HEK293T (cell line): ENCODE measurements at regions not wholly inside any gene's neighbourhood (a gene's known extent, or its start where the extent isn't known, plus 50 kb on each side); places are given as distances from the start of the nearest gene placed in this dataset.
"Not testable (repeated sequence)": the region's sequence is repeated elsewhere in the genome, so short reads cannot be mapped to it uniquely, and the experiment has no call there.

ENCODE experiments used
- CTCF ChIA-PET: fragments of 350-600 bp; formaldehyde crosslinking; extraction: SDS; loops from one replicate; lab custom pipeline; 2021; ENCODE audit warnings: antibody characterized with exemption, inconsistent platforms; lab: Yijun Ruan, JAX
- POLR2A ChIA-PET: fragments of 350-600 bp; formaldehyde crosslinking; extraction: SDS; loops from one replicate; lab custom pipeline; 2020; ENCODE audit warnings: antibody characterized with exemption, inconsistent platforms; lab: Yijun Ruan, JAX
- DNase-seq: peaks from one replicate; pipeline ENCODE4 v3.0.0; 2012; ENCODE audit warnings: mixed read lengths; ENCODE audit errors: extremely low spot score
- ARNT ChIP-seq: fragments of 450-650 bp; IDR thresholded peaks from 2 replicates; pipeline ENCODE4 v1.6.1; 2017; ENCODE audit warnings: mild to moderate bottlenecking
- BHLHE40 ChIP-seq: fragments of 450-650 bp; IDR thresholded peaks from 2 replicates; pipeline ENCODE4 v1.6.1; 2016; ENCODE audit warnings: mild to moderate bottlenecking, moderate library complexity, borderline replicate concordance
- CTBP1 ChIP-seq: fragments of 450-650 bp; IDR thresholded peaks from 2 replicates; pipeline ENCODE4 v1.6.1; 2016; ENCODE audit warnings: borderline replicate concordance
- ELF4 ChIP-seq: fragments of 450-650 bp; IDR thresholded peaks from 2 replicates; pipeline ENCODE4 v1.6.1; 2017; ENCODE audit warnings: antibody characterized with exemption
- FOXA1 ChIP-seq: fragments of 450-650 bp; IDR thresholded peaks from 2 replicates; pipeline ENCODE4 v1.6.1; 2016; ENCODE audit warnings: mild to moderate bottlenecking
- FOXK2 ChIP-seq: fragments of 450-650 bp; IDR thresholded peaks from 2 replicates; pipeline ENCODE4 v1.6.1; 2016; ENCODE audit warnings: mild to moderate bottlenecking
- FOXM1 ChIP-seq: fragments of 450-650 bp; IDR thresholded peaks from 2 replicates; pipeline ENCODE4 v1.6.1; 2017; ENCODE audit warnings: mild to moderate bottlenecking, borderline replicate concordance
- HDGF ChIP-seq: fragments of 450-650 bp; IDR thresholded peaks from 2 replicates; pipeline ENCODE4 v1.6.1; 2017; ENCODE audit warnings: antibody characterized with exemption, borderline replicate concordance
- L3MBTL2 ChIP-seq: fragments of 450-650 bp; conservative IDR thresholded peaks from 2 replicates; pipeline ENCODE4 v1.6.1; 2016; ENCODE audit warnings: mild to moderate bottlenecking
- LEF1 ChIP-seq: fragments of 450-650 bp; IDR thresholded peaks from 2 replicates; pipeline ENCODE4 v1.6.1; 2017; ENCODE audit warnings: mild to moderate bottlenecking, borderline replicate concordance
- NFRKB ChIP-seq: fragments of 450-650 bp; IDR thresholded peaks from 2 replicates; pipeline ENCODE4 v1.6.1; 2016; ENCODE audit warnings: mild to moderate bottlenecking, moderate library complexity
- SP1 ChIP-seq: fragments of 450-650 bp; IDR thresholded peaks from 2 replicates; pipeline ENCODE4 v1.6.1; 2017
- SUZ12 ChIP-seq: fragments of 450-650 bp; IDR thresholded peaks from 2 replicates; pipeline ENCODE4 v1.6.1; 2016; ENCODE audit warnings: mild to moderate bottlenecking
- TARDBP ChIP-seq: fragments of 450-650 bp; IDR thresholded peaks from 2 replicates; pipeline ENCODE4 v1.6.1; 2016
- ZNF384 ChIP-seq: fragments of 450-650 bp; IDR thresholded peaks from 2 replicates; pipeline ENCODE4 v1.6.1; 2016
- TF ChIP-seq, protein P1 (sequence below): fragments of 450-650 bp; IDR thresholded peaks from 2 replicates; pipeline ENCODE4 v1.6.1; 2016

DNA sequence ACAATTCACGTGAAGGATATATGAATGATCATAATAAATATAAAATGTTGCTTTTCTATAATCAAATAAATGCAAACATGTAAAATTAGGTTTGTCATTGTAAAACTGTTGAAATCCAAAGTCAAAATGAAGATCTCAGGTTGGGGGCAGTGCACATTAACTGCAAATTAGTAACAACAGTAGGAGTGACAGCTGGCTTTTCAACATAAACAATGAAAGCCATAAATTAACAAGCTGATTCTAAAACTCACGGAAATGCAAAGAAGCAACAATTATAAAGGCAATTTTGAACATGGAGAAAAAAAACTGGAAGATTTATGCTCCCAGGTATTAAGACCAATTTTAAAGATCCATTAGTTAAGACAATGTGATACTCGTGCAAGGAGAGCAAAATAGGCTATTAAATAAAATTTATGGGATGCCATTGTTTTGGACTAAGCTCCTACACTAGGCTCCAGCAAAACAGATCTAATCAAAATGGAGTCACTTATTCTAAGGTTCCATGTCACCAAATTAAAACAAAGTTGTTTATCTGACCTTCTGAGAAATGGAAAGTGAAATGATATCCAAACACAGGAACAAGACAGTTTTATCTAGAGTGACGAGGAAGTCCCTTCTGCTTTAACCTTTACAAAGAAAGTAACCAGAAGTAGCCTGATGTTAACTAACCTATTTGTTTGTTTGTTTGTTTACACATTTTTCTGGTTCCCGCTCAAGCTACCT, 770.8 kb downstream of the EPHA7 start:
- POLR2A ChIA-PET, result no interaction called here
- CTCF ChIA-PET, result no interaction called here
- TF ChIP-seq FOXA1, result no peak
- TF ChIP-seq, protein P1, sequence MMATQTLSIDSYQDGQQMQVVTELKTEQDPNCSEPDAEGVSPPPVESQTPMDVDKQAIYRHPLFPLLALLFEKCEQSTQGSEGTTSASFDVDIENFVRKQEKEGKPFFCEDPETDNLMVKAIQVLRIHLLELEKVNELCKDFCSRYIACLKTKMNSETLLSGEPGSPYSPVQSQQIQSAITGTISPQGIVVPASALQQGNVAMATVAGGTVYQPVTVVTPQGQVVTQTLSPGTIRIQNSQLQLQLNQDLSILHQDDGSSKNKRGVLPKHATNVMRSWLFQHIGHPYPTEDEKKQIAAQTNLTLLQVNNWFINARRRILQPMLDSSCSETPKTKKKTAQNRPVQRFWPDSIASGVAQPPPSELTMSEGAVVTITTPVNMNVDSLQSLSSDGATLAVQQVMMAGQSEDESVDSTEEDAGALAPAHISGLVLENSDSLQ, result peak; percentile 76
- DNase-seq, result no peak

DNA sequence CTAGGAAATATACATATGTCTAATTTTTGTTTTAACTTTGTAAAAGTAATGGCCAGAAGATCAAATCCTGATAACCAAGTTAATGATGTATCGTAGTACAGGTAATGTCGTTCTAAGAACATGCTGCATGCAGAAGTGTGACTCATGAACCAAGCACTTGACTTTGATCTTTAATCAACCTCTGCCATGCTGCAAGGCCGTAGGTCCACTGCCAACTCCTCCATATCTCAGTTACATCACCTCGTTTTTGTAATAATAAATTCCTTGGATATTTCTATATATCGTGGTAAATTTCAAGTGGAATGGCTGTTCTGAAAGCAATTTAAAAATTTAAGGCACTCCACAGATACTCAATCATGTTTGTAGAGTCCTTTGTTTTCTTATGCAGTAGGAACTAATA, 771.7 kb downstream of the EPHA7 start:
- TF ChIP-seq FOXK2 (no peak), FOXM1 (no peak), HDGF (no peak), SUZ12 (no peak), TARDBP (no peak), L3MBTL2 (no peak), FOXA1 (no peak), NFRKB (no peak), ELF4 (no peak), ZNF384 (no peak), BHLHE40 (no peak), CTBP1 (no peak), ARNT (no peak), LEF1 (no peak), SP1 (no peak)
- TF ChIP-seq, protein P1, result no peak
- DNase-seq, result peak; percentile 6
- CTCF ChIA-PET, result no interaction called here

DNA sequence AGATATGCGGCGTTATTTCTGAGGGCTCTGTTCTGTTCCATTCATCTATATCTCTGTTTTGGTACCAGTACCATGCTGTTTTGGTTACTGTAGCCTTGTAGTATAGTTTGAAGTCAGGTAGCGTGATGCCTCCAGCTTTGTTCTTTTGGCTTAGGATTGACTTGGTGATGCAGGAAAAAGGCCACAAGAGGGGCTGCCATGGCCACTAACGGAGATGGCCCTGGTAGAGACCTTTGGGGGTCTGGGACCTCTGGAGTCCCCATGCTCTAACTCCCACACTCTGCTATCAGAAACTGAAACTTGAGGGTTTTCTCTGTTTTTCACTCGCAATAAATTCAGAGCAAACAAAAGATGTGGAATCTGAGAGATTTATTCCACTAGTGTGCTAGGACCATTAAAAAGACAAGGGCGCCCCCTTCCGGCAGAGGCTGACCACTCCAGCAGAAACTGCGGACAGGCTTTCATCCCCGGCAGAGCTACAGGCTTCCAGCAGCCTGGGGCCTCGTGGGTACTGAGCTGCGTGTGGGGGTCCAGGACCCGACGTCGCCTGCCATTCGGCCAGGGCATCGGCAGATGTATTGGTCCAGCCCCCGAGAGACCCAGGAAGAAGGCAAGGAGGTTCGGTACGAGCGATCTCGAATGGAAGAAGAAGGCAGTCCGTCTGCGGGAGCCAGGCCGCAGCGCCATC, 775.1 kb downstream of the EPHA7 start:
- CTCF ChIA-PET, result interaction anchor here (0.7 kb wide), 1 partner anchor 54 kb away, joined by 3 read pairs; no protein-coding TSS in a partner anchor
- POLR2A ChIA-PET, result not testable (repeated sequence)
- DNase-seq, result peak; percentile 56

More for the DNA sequence above, 771.7 kb downstream of the EPHA7 start:
- POLR2A ChIA-PET, result no interaction called here

DNA sequence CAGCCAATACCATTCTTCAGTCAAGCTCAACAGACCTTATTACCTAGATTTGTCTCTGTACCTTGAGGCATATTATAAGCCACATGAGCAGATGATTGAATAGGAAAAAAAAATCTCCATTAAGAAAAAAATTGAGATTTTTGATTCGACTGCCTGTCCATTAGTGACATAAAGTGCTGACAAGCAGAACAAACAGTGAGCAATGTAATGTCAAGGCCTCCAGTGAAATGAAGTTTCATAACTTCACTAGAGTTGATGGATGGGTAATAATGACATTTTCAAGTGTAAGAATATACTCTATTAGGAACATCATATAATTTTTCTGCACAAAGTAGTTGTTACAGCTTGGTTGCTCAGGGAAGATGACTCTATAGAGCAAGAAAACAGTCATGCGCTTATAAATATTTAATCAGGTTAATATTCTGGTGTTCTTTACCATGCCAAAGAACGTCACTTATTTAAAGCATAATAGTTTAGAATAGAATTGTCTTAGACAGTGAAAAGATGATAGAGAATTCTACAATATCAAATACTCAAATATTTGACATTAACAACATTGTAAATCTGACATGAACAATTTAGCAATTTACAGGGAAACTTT, 783.7 kb downstream of the EPHA7 start:
- ChIA-PET POLR2A (no interaction called here), CTCF (no interaction called here)

DNA sequence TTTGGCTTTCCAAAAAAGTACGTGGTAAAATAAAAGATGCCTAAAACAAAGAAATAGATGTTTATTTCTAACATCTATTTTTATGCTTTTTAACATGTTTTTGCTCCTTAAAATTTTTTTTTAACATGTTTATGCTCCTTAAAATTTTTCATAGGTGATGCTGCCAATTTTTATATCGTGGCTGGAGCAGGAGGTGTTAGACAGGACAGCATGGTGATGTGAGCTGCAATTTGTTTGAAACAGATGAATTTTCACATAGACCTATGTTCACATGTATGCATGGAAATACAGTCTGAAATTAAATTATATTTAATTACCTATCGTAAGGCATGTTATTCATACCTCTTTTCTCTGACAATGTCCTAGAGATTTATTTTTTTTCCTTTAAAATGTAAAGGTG, 784.8 kb downstream of the EPHA7 start:
- DNase-seq, result no peak
- TF ChIP-seq SUZ12 (no peak), ARNT (no peak)
- ChIA-PET POLR2A (no interaction called here), CTCF (no interaction called here)

More for the DNA sequence above, 783.7 kb downstream of the EPHA7 start:
- no peak for TF ChIP-seq SUZ12
- no peak for TF ChIP-seq BHLHE40
- TF ChIP-seq, protein P1, result no peak
- no peak for TF ChIP-seq ZNF384
- no peak for TF ChIP-seq L3MBTL2
- no peak for DNase-seq

DNA sequence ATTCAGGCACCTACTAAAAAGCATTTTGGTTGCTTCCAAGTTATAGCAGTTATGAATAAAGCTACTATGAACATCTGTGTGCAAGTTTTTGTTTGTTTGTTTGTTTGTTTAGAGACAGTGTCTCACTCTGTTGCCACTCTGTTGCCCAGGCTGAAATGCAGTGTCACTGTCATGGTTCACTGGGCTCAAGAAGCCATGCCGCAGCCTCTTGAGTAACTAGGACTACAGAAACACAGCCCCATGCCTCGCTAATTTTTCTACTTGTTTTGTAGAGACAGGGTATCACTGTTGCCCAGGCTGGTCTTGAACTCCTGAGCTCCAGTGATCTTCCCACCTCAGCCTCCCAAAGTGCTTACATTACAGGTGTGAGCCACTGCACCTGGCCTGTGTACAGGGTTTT, 795.9 kb downstream of the EPHA7 start:
- TF ChIP-seq TARDBP (no peak), LEF1 (no peak), NFRKB (no peak), ELF4 (no peak), FOXK2 (no peak), HDGF (no peak), ARNT (no peak), CTBP1 (no peak)
- CTCF ChIA-PET, result no interaction called here
- DNase-seq, result no peak
- POLR2A ChIA-PET, result no interaction called here

DNA sequence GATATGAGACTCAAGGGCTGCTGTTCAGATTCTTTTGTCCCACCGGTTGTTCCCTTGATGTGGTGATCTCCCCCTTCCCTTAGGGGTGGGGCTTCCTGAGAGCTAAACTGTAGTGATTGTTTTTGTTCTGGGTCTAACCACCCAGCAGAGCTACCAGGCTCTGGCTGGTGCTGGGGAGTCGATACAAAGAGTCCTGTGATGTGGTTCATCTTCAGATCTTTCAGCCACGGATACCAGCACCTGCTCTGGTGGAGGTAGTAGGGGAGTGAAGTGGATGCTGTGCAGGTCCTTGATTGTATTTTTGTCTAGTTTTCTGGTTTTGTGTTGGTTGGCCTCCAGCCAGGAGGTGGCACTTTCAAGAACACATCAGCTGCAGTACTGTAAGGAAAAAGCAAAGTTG, 801.6 kb downstream of the EPHA7 start:
- ChIA-PET POLR2A (no interaction called here), CTCF (no interaction called here)
- DNase-seq, result no peak
- TF ChIP-seq, protein P1, result no peak
- TF ChIP-seq FOXK2, result no peak
- no peak for TF ChIP-seq SP1
